Cardiac fibroblast (primary cell): ENCODE measurements at regions not wholly inside any gene's neighbourhood (a gene's known extent, or its start where the extent isn't known, plus 50 kb on each side); places are given as distances from the start of the nearest gene placed in this dataset.
"Not testable (repeated sequence)": the region's sequence is repeated elsewhere in the genome, so short reads cannot be mapped to it uniquely, and the experiment has no call there.

ENCODE experiments used
- DNase-seq, 2 donors: peaks; one replicate each; pipeline versions ENCODE4 v3.0.0 to v3.0.0-alpha.2; 2010; ENCODE audit warnings: low read depth in 2 of 2
- H3K4me3 ChIP-seq, 2 donors: replicated peaks in 1 of 2; 1 replicate in 1 of 2; 2 replicates in 1 of 2; pipeline ENCODE4 v1.5.1; 2011; ENCODE audit warnings: low read depth in 2 of 2, low read length in 2 of 2, mild to moderate bottlenecking in 2 of 2, moderate library complexity in 1 of 2
- CTCF ChIP-seq: IDR thresholded peaks from one replicate; pipeline ENCODE4 v1.5.1; 2011; ENCODE audit warnings: low read depth, mild to moderate bottlenecking, low read length, inconsistent platforms

GRCh38 chr10:23630376-23630775 lies 191.5 kb downstream of the OTUD1 start:
- H3K4me3 ChIP-seq = no peak overlapping the region
- DNase-seq = no peak
- no peak for TF ChIP-seq CTCF

- TF ChIP-seq CTCF = no peak
- DNase-seq = no peak
- no peak overlapping the region for H3K4me3 ChIP-seq
These were observed 192.0 kb downstream of the OTUD1 start for GRCh38 chr10:23630885-23631284.

- H3K4me3 ChIP-seq = no peak overlapping the region
- no peak for TF ChIP-seq CTCF
- peak in 1 of 2 donors; percentile 0 for DNase-seq
These were observed 204.4 kb downstream of the OTUD1 start for GRCh38 chr10:23643111-23643780.

DNA sequence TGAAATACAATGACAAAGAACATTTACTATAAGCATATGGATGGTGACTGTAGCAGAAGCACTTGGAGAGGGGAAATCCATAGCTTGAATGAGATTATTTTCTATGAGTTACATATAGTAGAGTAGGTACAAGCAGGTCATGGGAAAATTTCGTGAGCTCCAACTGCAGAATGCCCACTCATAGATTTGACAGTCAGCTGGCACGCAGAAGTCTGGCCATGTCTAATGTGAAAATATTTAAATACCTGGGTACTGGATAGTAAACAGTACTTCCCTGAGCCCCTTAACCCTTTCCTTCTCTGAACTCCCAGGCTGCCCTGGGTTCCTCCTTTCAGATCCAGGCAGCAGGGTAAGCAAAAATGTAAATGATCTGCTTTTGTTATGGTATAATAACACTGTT lies 209.7 kb downstream of the OTUD1 start:
- no peak for DNase-seq
- TF ChIP-seq CTCF = no peak
- no peak overlapping the region for H3K4me3 ChIP-seq

GRCh38 chr10:23656735-23657134 lies 217.9 kb downstream of the OTUD1 start:
- DNase-seq = peak in 1 of 2 donors; percentile 2

DNA sequence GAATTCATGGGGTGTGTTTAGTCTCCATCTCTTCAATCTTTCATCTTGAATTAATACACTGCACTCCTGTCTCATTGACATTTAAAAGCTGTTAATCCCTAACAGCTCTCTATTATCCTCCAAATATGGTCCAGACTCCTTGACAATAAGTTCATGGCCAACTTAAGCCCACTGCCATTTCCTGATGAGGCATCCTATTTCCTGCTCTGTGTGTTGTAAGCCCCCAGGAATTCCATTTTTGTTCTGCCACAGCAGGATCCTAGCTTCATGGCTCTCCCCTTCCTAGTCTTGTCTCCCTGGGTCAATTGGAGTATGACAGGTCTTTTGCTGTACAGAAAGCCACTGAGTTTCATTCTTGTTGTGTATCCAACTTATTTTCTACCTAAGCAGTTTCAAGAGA lies 218.8 kb downstream of the OTUD1 start:
- no peak for DNase-seq
- TF ChIP-seq CTCF = no peak
- H3K4me3 ChIP-seq = no peak overlapping the region

More at GRCh38 chr10:23656735-23657134, 217.9 kb downstream of the OTUD1 start:
- no peak overlapping the region for H3K4me3 ChIP-seq
- peak; percentile 16 for TF ChIP-seq CTCF

- not testable (repeated sequence) for DNase-seq, H3K4me3 ChIP-seq
These were observed 233.0 kb downstream of the OTUD1 start for GRCh38 chr10:23671866-23672265.
